GM12878 (cell line): ENCODE measurements at regions not wholly inside any gene's neighbourhood (a gene's known extent, or its start where the extent isn't known, plus 50 kb on each side); places are given as distances from the start of the nearest gene placed in this dataset.

Source experiments
- BCL11A ChIP-seq: IDR thresholded peaks from 2 replicates; pipeline ENCODE4 v1.6.1; 2011; ENCODE audit warnings: low read depth, low read length
- CTCF ChIP-seq, 3 experiments: IDR thresholded peaks in 2 of 3; conservative IDR thresholded peaks in 1 of 3; 2 replicates each; pipeline ENCODE4 v1.5.1; 2011; ENCODE audit warnings: low read depth in 3 of 3, low read length in 3 of 3, mild to moderate bottlenecking in 3 of 3, control low read depth in 2 of 3, moderate library complexity in 2 of 3, inconsistent platforms in 1 of 3, mixed read lengths in 1 of 3; ENCODE audit not compliant: control insufficient read depth in 2 of 3, insufficient read depth in 1 of 3; ENCODE audit errors: extremely low read depth in 1 of 3
- POLR2A ChIP-seq: IDR thresholded peaks from 2 replicates; pipeline ENCODE4 v1.6.1; 2011; ENCODE audit warnings: low read depth, mild to moderate bottlenecking, low read length
- PRDM15 ChIP-seq: fragments of 450-650 bp; formaldehyde crosslinking; IDR thresholded peaks from 2 replicates; pipeline ENCODE4 v1.4.0; 2020; ENCODE audit warnings: mild to moderate bottlenecking, moderate library complexity
- SIN3A ChIP-seq: IDR thresholded peaks from 2 replicates; pipeline ENCODE4 v1.6.1; 2012; ENCODE audit warnings: low read depth, low read length, improper control_type of control experiment

- no peak for TF ChIP-seq PRDM15 (CRISPR knock-in tag)
- TF ChIP-seq CTCF (IDR thresholded peaks at IDR 0.05 in 2 of 3, conservative IDR thresholded peaks at IDR 0.05 in 1 of 3; ENCODE audit: control insufficient read depth in 2 of 3, extremely low read depth in 1 of 3, insufficient read depth in 1 of 3, low read depth in 3 of 3, low read length in 3 of 3), result no peak
- TF ChIP-seq BCL11A, result no peak
- TF ChIP-seq POLR2A, result no peak
- no peak for TF ChIP-seq SIN3A
These were observed 592.9 kb upstream of the NRP1 start for GRCh38 chr10:33927347-33927746.
